Neuronal stem cell (in vitro differentiated cells): ENCODE measurements at regions not wholly inside any gene's neighbourhood (a gene's known extent, or its start where the extent isn't known, plus 50 kb on each side); places are given as distances from the start of the nearest gene placed in this dataset.

Experiments used
- DNase-seq: peaks from one replicate; pipeline ENCODE4 v3.0.0-alpha.2; 2013; ENCODE audit warnings: low spot score
- H2AFZ ChIP-seq: one replicate; pipeline ENCODE4 v1.6.1; 2013; ENCODE audit warnings: mild to moderate bottlenecking, low read length, inconsistent platforms
- H2AK5ac ChIP-seq: 2 replicates; pipeline ENCODE4 v1.6.1; 2013; ENCODE audit warnings: low read depth, mild to moderate bottlenecking, inconsistent platforms, low read length, moderate library complexity, mixed read lengths
- H2BK120ac ChIP-seq: 2 replicates; pipeline ENCODE4 v1.6.1; 2013; ENCODE audit warnings: low read depth, mild to moderate bottlenecking, inconsistent platforms, low read length, moderate library complexity, mixed read lengths
- H2BK12ac ChIP-seq: one replicate; pipeline ENCODE4 v1.6.1; 2013; ENCODE audit warnings: low read length, inconsistent platforms
- H2BK15ac ChIP-seq: 2 replicates; pipeline ENCODE4 v1.6.1; 2013; ENCODE audit warnings: mild to moderate bottlenecking, low read length, inconsistent platforms, mixed read lengths
- H2BK5ac ChIP-seq: one replicate; pipeline ENCODE4 v1.6.1; 2013; ENCODE audit warnings: inconsistent platforms, mild to moderate bottlenecking, low read length, moderate library complexity
- H3K14ac ChIP-seq: one replicate; pipeline ENCODE4 v1.6.1; 2013; ENCODE audit warnings: low read length, inconsistent platforms
- H3K18ac ChIP-seq: 2 replicates; pipeline ENCODE4 v1.6.1; 2013; ENCODE audit warnings: low read length, inconsistent platforms
- H3K23ac ChIP-seq: 2 replicates; pipeline ENCODE4 v1.6.1; 2013; ENCODE audit warnings: low read depth, mild to moderate bottlenecking, mixed read lengths, low read length, inconsistent platforms; ENCODE audit not compliant: poor library complexity
- H3K27ac ChIP-seq: replicated peaks from 3 replicates; pipeline ENCODE4 v1.5.1; 2013; ENCODE audit warnings: low read length, inconsistent platforms
- H3K27me3 ChIP-seq, 3 experiments: 2 replicates each; pipeline ENCODE4 v1.6.1; 2013; ENCODE audit warnings: low read length in 3 of 3, mild to moderate bottlenecking in 2 of 3, inconsistent platforms in 1 of 3, low read depth in 1 of 3, mixed read lengths in 1 of 3, moderate library complexity in 1 of 3; ENCODE audit not compliant: control insufficient read depth in 3 of 3, insufficient read depth in 3 of 3
- H3K36me3 ChIP-seq, 2 donors: replicated peaks in 1 of 2; 2 replicates each; pipeline ENCODE4 v1.6.1; 2013; ENCODE audit warnings: low read length in 2 of 2; ENCODE audit not compliant: control insufficient read depth in 2 of 2, insufficient read depth in 2 of 2
- H3K4ac ChIP-seq: 2 replicates; pipeline ENCODE4 v1.6.1; 2013; ENCODE audit warnings: inconsistent platforms, mild to moderate bottlenecking, low read length, moderate library complexity
- H3K4me1 ChIP-seq, 2 donors: 1 replicate in 1 of 2; 2 replicates in 1 of 2; pipeline ENCODE4 v1.6.1; 2013; ENCODE audit warnings: low read length in 2 of 2, low read depth in 1 of 2; ENCODE audit not compliant: control insufficient read depth in 2 of 2, insufficient read depth in 1 of 2
- H3K4me2 ChIP-seq: one replicate; pipeline ENCODE4 v1.6.1; 2013; ENCODE audit warnings: mild to moderate bottlenecking, low read length, inconsistent platforms; ENCODE audit not compliant: insufficient read depth, poor library complexity, severe bottlenecking
- H3K4me3 ChIP-seq, 2 donors: 2 replicates each; pipeline ENCODE4 v1.5.1; 2013; ENCODE audit warnings: low read length in 2 of 2, mild to moderate bottlenecking in 2 of 2, inconsistent platforms in 1 of 2, moderate library complexity in 1 of 2
- H3K79me1 ChIP-seq: one replicate; pipeline ENCODE4 v1.6.1; 2013; ENCODE audit warnings: low read depth, mild to moderate bottlenecking, inconsistent platforms, low read length, moderate library complexity
- H3K9ac ChIP-seq: one replicate; pipeline ENCODE4 v1.6.1; 2013; ENCODE audit warnings: mild to moderate bottlenecking, low read depth, low read length, inconsistent platforms; ENCODE audit not compliant: poor library complexity
- H3K9me3 ChIP-seq, 2 donors: replicated peaks in 1 of 2; 2 replicates each; pipeline versions ENCODE3 to v1.6.1; 2013; ENCODE audit warnings: low read length in 2 of 2, mild to moderate bottlenecking in 2 of 2, inconsistent platforms in 1 of 2, low read depth in 1 of 2, mixed read lengths in 1 of 2, moderate library complexity in 1 of 2; ENCODE audit not compliant: control insufficient read depth in 2 of 2, insufficient read depth in 1 of 2
- H4K8ac ChIP-seq: one replicate; pipeline ENCODE4 v1.6.1; 2013; ENCODE audit warnings: low read depth, mild to moderate bottlenecking, inconsistent platforms, low read length, moderate library complexity
- H4K91ac ChIP-seq: one replicate; pipeline ENCODE4 v1.6.1; 2013; ENCODE audit warnings: low read length, low read depth, mild to moderate bottlenecking, inconsistent platforms; ENCODE audit not compliant: poor library complexity
- WGBS, 2 donors: extraction: QIAGEN DNeasy Blood & Tissue Kit; methylation state at CpG; one replicate each; pipeline ENCODE4 v1.1.7; 2013; ENCODE audit warnings: missing lambda C conversion rate in 2 of 2, mixed read lengths in 1 of 2; ENCODE audit not compliant: insufficient read length in 2 of 2, insufficient replicate concordance in 1 of 2; ENCODE audit errors: extremely low coverage in 2 of 2; 5-methylcytosine and 5-hydroxymethylcytosine counted together

DNA sequence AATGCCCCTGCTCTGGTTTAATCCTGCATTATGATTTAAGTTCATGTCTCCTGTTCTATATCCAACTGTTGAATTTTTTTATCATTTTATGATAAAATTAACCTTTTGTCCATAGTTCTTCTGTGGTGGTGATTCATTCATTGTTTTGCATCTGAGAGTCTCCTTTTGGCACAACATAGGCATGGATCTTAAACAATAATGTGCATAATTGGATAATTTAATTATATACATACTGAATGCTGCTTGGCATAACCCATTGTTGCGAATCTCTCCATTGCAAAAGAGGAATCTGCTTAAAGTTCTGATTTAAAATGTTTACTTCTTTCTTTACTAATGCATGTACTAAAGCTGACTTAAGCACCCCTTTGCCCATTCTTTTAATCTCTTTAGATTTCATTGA, 2788.4 kb downstream of the PCDH9 start:
- Histone ChIP-seq H4K91ac (no peak overlapping the region), H3K9ac (no peak overlapping the region), H2BK15ac (no peak overlapping the region), H2BK120ac (no peak overlapping the region), H3K18ac (no peak overlapping the region), H3K4me1 (peaks cover 0 to 8% of the 10 kb centered on the region in 2 donors), H3K36me3 (no peaks in the 10 kb centered on the region), H3K79me1 (no peaks in the 10 kb centered on the region), H3K4me3 (no peak overlapping the region), H2AK5ac (no peak overlapping the region), H2BK5ac (no peak overlapping the region), H3K9me3 (no peaks in the 10 kb centered on the region), H3K27ac (no peak overlapping the region), H3K4me2 (no peak overlapping the region), H3K23ac (no peak overlapping the region), H2BK12ac (no peak overlapping the region), H2AFZ (no peak overlapping the region), H4K8ac (no peak overlapping the region), H3K27me3 (no peaks in the 10 kb centered on the region), H3K4ac (no peak overlapping the region), H3K14ac (no peak overlapping the region)
- DNase-seq, result no peak
- no CpG with 5 or more reads among the region's 1 CpG for WGBS, 2 donors

DNA sequence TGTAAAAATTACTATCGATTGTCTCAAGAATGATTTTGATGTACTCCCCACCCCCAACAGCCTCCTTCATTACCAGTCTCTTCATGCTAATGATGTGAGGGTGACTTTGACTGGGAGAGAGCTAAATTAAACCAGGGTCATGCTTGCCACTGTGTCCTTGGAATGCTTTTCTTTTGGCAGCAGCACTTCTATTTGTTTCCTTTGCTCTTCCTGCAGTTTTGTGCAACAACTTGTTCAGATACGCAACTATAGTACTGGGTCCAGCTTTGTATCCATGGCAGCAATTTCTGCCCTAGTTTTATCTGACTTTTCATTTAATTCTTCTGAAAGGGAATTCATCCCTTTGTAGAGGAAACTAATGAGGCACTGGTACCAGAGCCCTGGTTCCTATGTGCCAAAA, 2792.1 kb downstream of the PCDH9 start:
- no peak overlapping the region for H2BK12ac ChIP-seq
- no peak overlapping the region for H3K4me2 ChIP-seq
- H2BK5ac ChIP-seq, result no peak overlapping the region
- H3K27ac ChIP-seq, result no peak overlapping the region
- H3K23ac ChIP-seq, result no peak overlapping the region
- no peak overlapping the region for H3K9ac ChIP-seq
- H2BK15ac ChIP-seq, result no peak overlapping the region
- H4K91ac ChIP-seq, result no peak overlapping the region
- no peak overlapping the region for H2BK120ac ChIP-seq
- H3K4me1 ChIP-seq, result peaks cover 0 to 8% of the 10 kb centered on the region in 2 donors
- H3K4ac ChIP-seq, result no peak overlapping the region
- peak overlapping the region; percentile 4 for H2AFZ ChIP-seq
- H3K4me3 ChIP-seq, result no peak overlapping the region
- no CpG with 5 or more reads among the region's 2 CpGs for WGBS, 2 donors
- H3K79me1 ChIP-seq, result no peaks in the 10 kb centered on the region
- no peak overlapping the region for H3K14ac ChIP-seq
- no peak for DNase-seq
- H3K27me3 ChIP-seq, result no peaks in the 10 kb centered on the region
- H3K36me3 ChIP-seq, result no peaks in the 10 kb centered on the region
- no peaks in the 10 kb centered on the region for H3K9me3 ChIP-seq
- no peak overlapping the region for H3K18ac ChIP-seq
- no peak overlapping the region for H2AK5ac ChIP-seq
- no peak overlapping the region for H4K8ac ChIP-seq

DNA sequence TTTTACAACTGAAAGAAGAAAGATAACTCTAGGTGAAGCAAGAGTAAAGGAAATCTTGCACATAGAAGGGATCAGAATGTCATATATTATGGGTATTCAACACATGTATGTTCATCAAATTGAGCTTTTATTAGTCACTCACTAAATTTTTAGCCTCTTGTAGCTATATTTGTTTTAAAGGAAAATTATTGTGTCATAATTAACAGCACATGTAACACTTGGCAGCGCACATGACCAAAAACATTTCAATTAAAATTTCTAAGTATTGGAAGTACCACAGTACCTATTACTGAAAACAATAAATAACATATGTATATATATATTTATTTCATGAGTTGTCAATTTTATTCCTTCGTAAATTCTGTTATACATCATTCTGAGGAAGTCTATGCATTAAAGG, 2800.4 kb downstream of the PCDH9 start:
- H2AK5ac ChIP-seq, result no peak overlapping the region
- no peak overlapping the region for H2BK5ac ChIP-seq
- H3K4ac ChIP-seq, result no peak overlapping the region
- H4K8ac ChIP-seq, result no peak overlapping the region
- H2BK120ac ChIP-seq, result no peak overlapping the region
- no peak overlapping the region for H2BK15ac ChIP-seq
- no peak overlapping the region for H3K18ac ChIP-seq
- H3K4me2 ChIP-seq, result no peak overlapping the region
- H3K23ac ChIP-seq, result no peak overlapping the region
- no peaks in the 10 kb centered on the region for H3K4me1 ChIP-seq
- H3K9me3 ChIP-seq, result no peaks in the 10 kb centered on the region
- DNase-seq, result no peak
- H4K91ac ChIP-seq, result no peak overlapping the region
- H3K27me3 ChIP-seq, result no peaks in the 10 kb centered on the region
- H3K27ac ChIP-seq, result no peak overlapping the region
- no peak overlapping the region for H3K4me3 ChIP-seq
- H3K79me1 ChIP-seq, result no peaks in the 10 kb centered on the region
- no peak overlapping the region for H2BK12ac ChIP-seq
- no peak overlapping the region for H3K9ac ChIP-seq
- no CpG with 5 or more reads among the region's 2 CpGs for WGBS, 2 donors
- H2AFZ ChIP-seq, result no peak overlapping the region
- no peak overlapping the region for H3K14ac ChIP-seq
- no peaks in the 10 kb centered on the region for H3K36me3 ChIP-seq

DNA sequence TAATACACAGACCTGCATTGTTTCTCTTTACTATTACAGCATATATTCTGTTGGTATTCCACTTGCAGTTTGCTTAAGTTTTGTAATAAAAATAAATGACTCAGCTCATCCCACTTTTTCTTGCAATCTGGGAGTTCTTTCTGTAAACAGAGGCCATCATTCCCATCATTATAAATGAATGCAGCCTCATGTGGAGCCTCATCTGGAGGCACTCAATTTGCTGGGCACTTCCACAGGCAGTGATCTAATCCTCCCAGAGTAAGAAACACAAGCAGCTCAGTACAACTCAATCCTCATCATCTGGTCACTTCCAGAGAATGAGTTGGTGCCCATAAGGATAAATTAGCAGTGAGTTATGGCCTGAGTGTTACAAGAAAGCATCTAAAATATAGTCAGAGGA, 2801.9 kb downstream of the PCDH9 start:
- H3K4me1 ChIP-seq, result no peaks in the 10 kb centered on the region
- H3K36me3 ChIP-seq, result no peaks in the 10 kb centered on the region
- H3K9ac ChIP-seq, result no peak overlapping the region
- H2BK5ac ChIP-seq, result no peak overlapping the region
- no peaks in the 10 kb centered on the region for H3K27me3 ChIP-seq
- no peak overlapping the region for H2BK15ac ChIP-seq
- no peak overlapping the region for H4K91ac ChIP-seq
- DNase-seq, result no peak
- H4K8ac ChIP-seq, result no peak overlapping the region
- H3K4ac ChIP-seq, result no peak overlapping the region
- no peak overlapping the region for H3K27ac ChIP-seq
- no peak overlapping the region for H3K4me3 ChIP-seq
- H3K18ac ChIP-seq, result no peak overlapping the region
- no peaks in the 10 kb centered on the region for H3K79me1 ChIP-seq
- H3K23ac ChIP-seq, result no peak overlapping the region
- H2BK120ac ChIP-seq, result no peak overlapping the region
- H2AK5ac ChIP-seq, result no peak overlapping the region
- H3K14ac ChIP-seq, result no peak overlapping the region
- H2BK12ac ChIP-seq, result no peak overlapping the region
- no peak overlapping the region for H3K4me2 ChIP-seq
- no peaks in the 10 kb centered on the region for H3K9me3 ChIP-seq
- peak overlapping the region; percentile 42 for H2AFZ ChIP-seq
